ENCODE measurements at regions not wholly inside any gene's neighbourhood (a gene's known extent, or its start where the extent isn't known, plus 50 kb on each side); places are given as distances from the start of the nearest gene placed in this dataset.

- peak; percentile 5 for DNase-seq (ENCODE audit: low read depth)
Observed at GRCh38 chr6:126529637-126530362, 189.9 kb downstream of the CENPW start.

- no peak for DNase-seq (ENCODE audit: low read depth)
Observed at GRCh38 chr6:126530775-126531174, 190.9 kb downstream of the CENPW start.

GRCh38 chr6:126531286-126531685 lies 191.4 kb downstream of the CENPW start:
- no peak for DNase-seq (ENCODE audit: low read depth)

- DNase-seq (ENCODE audit: low read depth), result no peak
Observed at GRCh38 chr6:126531840-126532239, 191.9 kb downstream of the CENPW start.

GRCh38 chr6:126534401-126534800 lies 194.5 kb downstream of the CENPW start:
- DNase-seq (ENCODE audit: low read depth), result no peak

- no peak for DNase-seq (ENCODE audit: low read depth)
Observed at GRCh38 chr6:126535138-126535537, 195.2 kb downstream of the CENPW start.

- no peak for DNase-seq (ENCODE audit: low read depth)
Observed at GRCh38 chr6:126535595-126535994, 195.7 kb downstream of the CENPW start.

GRCh38 chr6:126537061-126537816 lies 197.3 kb downstream of the CENPW start:
- DNase-seq (ENCODE audit: low read depth), result no peak

GRCh38 chr6:126539022-126539421 lies 199.1 kb downstream of the CENPW start:
- peak; percentile 49 for DNase-seq (ENCODE audit: low read depth)

GRCh38 chr6:126540161-126540560 lies 200.2 kb downstream of the CENPW start:
- no peak for DNase-seq (ENCODE audit: low read depth)

- DNase-seq (ENCODE audit: low read depth), result no peak
Observed at GRCh38 chr6:126541806-126542491, 202.0 kb downstream of the CENPW start.

GRCh38 chr6:126546541-126547120 lies 206.7 kb downstream of the CENPW start:
- DNase-seq (ENCODE audit: low read depth), result peak; percentile 3

GRCh38 chr6:126548300-126548699 lies 208.4 kb downstream of the CENPW start:
- peak; percentile 3 for DNase-seq (ENCODE audit: low read depth)

- no peak for DNase-seq (ENCODE audit: low read depth)
Observed at GRCh38 chr6:126550323-126550722, 210.4 kb downstream of the CENPW start.

GRCh38 chr6:126551832-126552231 lies 211.9 kb downstream of the CENPW start:
- DNase-seq (ENCODE audit: low read depth), result no peak

- no peak for DNase-seq (ENCODE audit: low read depth)
Observed at GRCh38 chr6:126553854-126554253, 213.9 kb downstream of the CENPW start.

GRCh38 chr6:126570507-126570906 lies 230.6 kb downstream of the CENPW start:
- DNase-seq (ENCODE audit: low read depth), result no peak

GRCh38 chr6:126574301-126574700 lies 234.4 kb downstream of the CENPW start:
- no peak for DNase-seq (ENCODE audit: low read depth)

GRCh38 chr6:126581316-126581715 lies 241.4 kb downstream of the CENPW start:
- no peak for DNase-seq (ENCODE audit: low read depth)

- DNase-seq (ENCODE audit: low read depth), result no peak
Observed at GRCh38 chr6:126600258-126600916, 260.5 kb downstream of the CENPW start.

- no peak for DNase-seq (ENCODE audit: low read depth)
Observed at GRCh38 chr6:126603410-126603809, 263.5 kb downstream of the CENPW start.

GRCh38 chr6:126605089-126605488 lies 265.2 kb downstream of the CENPW start:
- no peak for DNase-seq (ENCODE audit: low read depth)
